ENCODE measurements at regions not wholly inside any gene's neighbourhood (a gene's known extent, or its start where the extent isn't known, plus 50 kb on each side); places are given as distances from the start of the nearest gene placed in this dataset.
A peak's percentile ranks its signal among the peaks of the same experiment; 100 is the strongest.
"Not testable (repeated sequence)": the region's sequence is repeated elsewhere in the genome, so short reads cannot be mapped to it uniquely, and the experiment has no call there.

DNA sequence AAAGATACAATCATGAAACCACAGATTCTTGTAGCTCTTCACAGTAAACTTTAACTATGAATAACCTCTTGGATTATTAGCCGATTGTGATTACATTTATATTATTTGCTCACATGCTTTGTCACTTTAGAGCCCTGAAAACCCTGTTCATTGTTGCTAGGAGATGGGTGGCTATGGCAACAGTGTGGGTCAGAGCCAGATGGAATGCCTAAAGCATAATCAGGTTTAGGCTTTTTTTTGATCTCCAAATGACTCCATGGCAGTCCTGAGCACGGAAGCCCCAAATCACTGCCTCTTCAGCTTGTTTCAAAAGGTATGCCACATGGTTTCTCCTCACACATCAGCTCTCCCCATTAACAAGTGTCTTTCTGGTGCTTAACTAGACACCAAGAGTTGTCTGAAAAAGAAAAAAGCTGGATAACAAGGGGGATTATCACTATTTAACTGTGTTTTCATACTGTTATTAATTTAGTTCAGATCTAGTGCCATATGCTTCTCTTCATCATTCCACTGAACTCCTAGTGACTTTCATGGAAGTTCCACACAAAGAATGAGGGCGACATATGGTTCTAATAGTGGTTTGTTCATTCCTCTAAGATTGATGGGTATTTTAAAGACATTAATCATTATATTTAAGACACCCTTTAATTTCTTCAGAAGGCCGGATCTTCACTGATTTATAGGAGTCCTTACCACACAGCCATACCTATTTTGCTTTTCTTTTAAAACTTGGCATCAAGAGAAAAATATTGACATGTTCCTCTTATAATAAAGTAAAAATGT, 88.8 kb upstream of the PAM start:
- DNase-seq, result no peak

- no peak for DNase-seq
Observed at GRCh38 chr5:102668220-102668932, 86.7 kb upstream of the PAM start.

DNA sequence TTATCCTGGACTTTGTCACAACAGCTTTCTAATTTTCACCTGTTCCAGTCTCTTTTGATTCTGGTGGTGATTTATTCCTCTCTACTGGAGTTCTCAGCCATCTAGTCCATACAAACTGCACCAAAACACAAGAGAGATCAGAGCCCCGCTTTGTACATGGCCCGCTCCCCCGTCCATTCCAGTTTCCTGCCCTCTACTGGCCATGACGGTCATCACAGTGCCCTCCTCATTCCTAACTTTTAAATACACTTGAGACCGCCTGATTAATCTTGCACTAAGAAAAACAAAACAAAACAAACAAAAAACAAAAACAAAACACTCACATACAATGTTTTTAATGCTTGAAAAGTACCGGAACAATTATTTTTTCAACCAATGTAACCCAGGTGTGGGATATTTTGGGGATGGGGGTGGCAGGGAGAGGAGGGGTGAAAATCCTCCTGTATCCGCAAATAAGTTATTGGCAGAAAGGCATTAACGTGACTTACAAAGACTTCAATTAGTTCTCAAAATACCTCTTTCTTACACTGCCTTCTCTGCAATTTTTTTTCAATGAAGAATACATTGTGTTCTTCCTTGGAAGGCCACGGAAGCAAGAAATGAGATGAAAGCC, 84.8 kb upstream of the PAM start:
- peak; percentile 30 for DNase-seq

DNA sequence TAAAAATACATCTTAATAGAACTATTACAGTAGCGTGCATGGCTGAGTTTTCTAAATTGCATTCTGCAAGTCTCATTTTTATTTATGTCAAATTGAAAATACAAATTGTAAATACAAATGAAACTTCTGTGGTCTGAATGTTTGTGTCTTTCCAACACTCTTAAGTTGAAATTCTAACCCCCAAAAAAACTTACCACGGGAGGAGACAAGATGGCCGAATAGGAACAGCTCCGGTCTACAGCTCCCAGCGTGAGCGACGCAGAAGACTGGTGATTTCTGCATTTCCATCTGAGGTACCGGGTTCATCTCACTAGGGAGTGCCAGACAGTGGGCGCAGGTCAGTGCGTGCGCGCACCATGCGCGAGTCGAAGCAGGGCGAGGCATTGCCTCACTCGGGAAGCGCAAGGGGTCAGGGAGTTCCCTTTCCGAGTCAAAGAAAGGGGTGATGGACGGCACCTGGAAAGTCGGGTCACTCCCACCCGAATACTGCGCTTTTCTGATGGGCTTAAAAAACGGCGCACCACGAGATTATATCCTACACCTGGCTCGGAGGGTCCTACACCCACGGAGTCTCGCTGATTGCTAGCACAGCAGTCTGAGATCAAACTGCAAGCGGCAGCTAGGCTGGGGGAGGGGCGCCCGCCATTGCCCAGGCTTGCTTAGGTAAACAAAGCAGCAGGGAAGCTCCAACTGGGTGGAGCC, 83.9 kb upstream of the PAM start:
- not testable (repeated sequence) for DNase-seq

- DNase-seq, result no peak
Observed at GRCh38 chr5:102678267-102679058, 76.6 kb upstream of the PAM start.

GRCh38 chr5:102681403-102681983, 73.6 kb upstream of the PAM start:
- DNase-seq, result peak; percentile 77

DNA sequence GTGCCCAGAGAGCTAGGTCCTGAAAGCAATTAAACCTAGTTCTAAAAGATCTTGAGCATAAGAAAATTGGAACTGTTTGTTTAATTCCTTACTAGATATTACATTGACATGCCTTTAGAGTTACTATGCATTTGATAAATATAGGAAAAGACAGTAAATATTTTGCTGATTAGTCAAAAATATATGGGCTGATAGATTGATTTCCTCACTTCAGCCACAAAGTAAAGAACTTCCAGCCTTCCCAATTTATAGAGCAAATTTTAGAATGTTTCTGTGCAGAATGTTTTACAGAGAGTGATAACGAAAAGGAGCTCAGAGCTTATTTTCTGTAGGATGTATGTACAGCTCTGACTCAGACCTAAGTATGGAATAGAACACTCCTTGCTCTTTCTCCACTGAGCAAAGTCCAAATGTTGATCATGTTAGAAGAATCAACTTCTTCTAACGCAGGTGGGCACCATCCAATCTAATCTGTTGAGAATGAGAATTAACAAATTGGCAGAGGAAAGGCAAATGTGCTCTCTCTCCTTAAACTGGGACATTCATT, 72.9 kb upstream of the PAM start:
- no peak for DNase-seq

DNA sequence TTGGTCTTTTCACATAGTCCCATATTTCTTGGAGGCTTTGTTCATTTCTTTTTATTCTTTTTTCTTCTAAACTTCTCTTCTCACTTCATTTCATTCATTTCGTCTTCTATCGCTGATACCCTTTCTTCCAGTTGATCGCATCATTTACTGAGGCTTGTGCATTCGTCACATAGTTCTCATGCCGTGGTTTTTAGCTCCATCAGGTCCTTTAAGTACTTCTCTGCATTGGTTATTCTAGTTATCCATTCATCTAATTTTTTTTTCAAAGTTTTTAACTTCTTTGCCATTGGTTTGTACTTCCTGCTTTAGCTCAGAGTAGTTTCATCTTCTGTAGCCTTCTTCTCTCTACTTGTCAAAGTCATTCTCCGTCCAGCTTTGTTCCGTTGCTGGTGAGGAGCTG, 67.0 kb upstream of the PAM start:
- not testable (repeated sequence) for DNase-seq

GRCh38 chr5:102688581-102689342, 66.3 kb upstream of the PAM start:
- not testable (repeated sequence) for DNase-seq

- DNase-seq, result no peak
Observed at GRCh38 chr5:102690910-102691309, 64.2 kb upstream of the PAM start.

DNA sequence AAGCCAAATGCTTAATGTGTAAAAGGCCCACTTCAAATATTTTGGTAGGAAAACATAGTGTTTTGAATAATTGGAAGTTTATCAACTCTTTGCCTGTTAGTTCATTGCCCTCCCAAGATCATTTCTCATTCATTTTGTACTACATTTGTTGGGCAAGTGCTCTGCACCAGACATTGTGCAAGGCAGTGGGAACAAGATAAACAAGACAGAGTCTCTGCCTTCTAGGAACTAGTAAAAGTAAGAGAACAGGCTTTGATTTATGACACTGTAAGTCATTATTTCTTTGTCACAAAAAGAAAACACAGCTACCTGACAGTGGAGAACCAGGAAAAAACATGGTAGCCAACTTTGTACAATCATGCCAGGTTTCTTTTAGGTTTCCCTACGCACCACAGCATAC, 63.7 kb upstream of the PAM start:
- no peak for DNase-seq

- DNase-seq, result no peak
Observed at GRCh38 chr5:102700120-102700831, 54.8 kb upstream of the PAM start.

GRCh38 chr5:102700916-102701315, 54.2 kb upstream of the PAM start:
- no peak for DNase-seq

GRCh38 chr5:102701748-102702147, 53.4 kb upstream of the PAM start:
- DNase-seq, result no peak

All from stimulated activated CD4-positive, alpha-beta T cell treated with anti-CD3 and anti-CD28 coated beads, Interleukin-15, amount 100 ng/mL, for 24 hours (primary cell).